K562 (cell line): ENCODE measurements at regions not wholly inside any gene's neighbourhood (a gene's known extent, or its start where the extent isn't known, plus 50 kb on each side); places are given as distances from the start of the nearest gene placed in this dataset.

ENCODE experiments used
- ATAC-seq: fragments of 200-7000 bp; cut with Tn5 transposase; 3 replicates; pipeline ENCODE4 v1.9.1; 2020; ENCODE audit warnings: moderate library complexity
- BruUV-seq: library from RNA; stranded (reverse); fragments of 400-500 nt; replicated peaks from 2 replicates; lab custom pipeline; 2021; lab: Mats Ljungman, UMichigan
- CTCF ChIA-PET: fragments of 300-600 bp; formaldehyde crosslinking; extraction: SDS; loops from one replicate; lab custom pipeline; 2021; ENCODE audit warnings: low intra/inter-chr PET ratio; lab: Yijun Ruan, JAX
- POLR2A ChIA-PET: fragments of 300-600, 350-650 bp; sonication (Branson Sonifier 250); formaldehyde crosslinking; extraction: SDS; loops from one replicate; lab custom pipeline; 2021; ENCODE audit warnings: antibody characterized with exemption, inconsistent platforms; lab: Yijun Ruan, JAX
- DNase-seq, 4 experiments: peaks; one replicate each; pipeline versions ENCODE4 v3.0.0 to v3.0.0-alpha.2; 2011 to 2018; ENCODE audit warnings: low spot score in 3 of 4, mixed read lengths in 3 of 4; ENCODE audit errors: extremely low read depth in 1 of 4
- FAIRE-seq: peaks from 2 replicates; lab custom pipeline; 2011; peaks lifted over from hg19 to GRCh38; lab: Jason Lieb, UNC
- H2AFZ ChIP-seq: 2 replicates; pipeline ENCODE4 v1.6.0; 2011; ENCODE audit warnings: low read depth, low read length, control low read depth, inconsistent platforms
- H3K27ac ChIP-seq: fragments of 200-600 bp; 3 replicates; pipeline ENCODE4 v1.8.0; 2011; ENCODE audit warnings: low read depth, mild to moderate bottlenecking, control low read depth, inconsistent platforms, low read length, moderate library complexity, mixed read lengths; ENCODE audit errors: extremely low read depth
- H3K27me3 ChIP-seq, 2 experiments: fragments of 300-600 bp in 1 of 2; 2 replicates in 1 of 2; 3 replicates in 1 of 2; pipeline versions ENCODE4 v1.6.0 to v1.8.0; 2011; ENCODE audit warnings: inconsistent platforms in 2 of 2, low read length in 2 of 2, mild to moderate bottlenecking in 1 of 2, mixed read lengths in 1 of 2, moderate library complexity in 1 of 2; ENCODE audit not compliant: control insufficient read depth in 2 of 2, insufficient read depth in 2 of 2
- H3K36me3 ChIP-seq: fragments of 300-600 bp; 3 replicates; pipeline ENCODE4 v1.8.0; 2011; ENCODE audit warnings: mild to moderate bottlenecking, low read length, inconsistent platforms; ENCODE audit not compliant: control insufficient read depth, insufficient read depth
- H3K4me1 ChIP-seq, 2 experiments: fragments of 200-600 bp in 1 of 2; replicated peaks in 1 of 2; 2 replicates in 1 of 2; 3 replicates in 1 of 2; pipeline versions ENCODE4 v1.5.1 to v1.8.0; 2011; ENCODE audit warnings: inconsistent platforms in 2 of 2, low read length in 2 of 2, mild to moderate bottlenecking in 1 of 2, mixed read lengths in 1 of 2, moderate library complexity in 1 of 2; ENCODE audit not compliant: control insufficient read depth in 2 of 2, insufficient read depth in 2 of 2
- H3K4me2 ChIP-seq: 2 replicates; pipeline ENCODE4 v1.6.1; 2011; ENCODE audit warnings: low read length, control low read depth, inconsistent platforms, mixed read lengths; ENCODE audit not compliant: insufficient read depth
- H3K4me3 ChIP-seq: fragments of 200-600 bp; sonication (generic), shearing (Covaris generic); 2 replicates; pipeline ENCODE4 v1.5.1; 2016; ENCODE audit warnings: control low read depth, inconsistent platforms
- H3K79me2 ChIP-seq: fragments of 200-600 bp; 3 replicates; pipeline ENCODE4 v1.8.0; 2011; ENCODE audit warnings: low read length, inconsistent platforms; ENCODE audit not compliant: control insufficient read depth, insufficient read depth
- H3K9ac ChIP-seq, 2 experiments: 2 replicates each; pipeline versions ENCODE4 v1.6.0 to v1.6.1; 2011; ENCODE audit warnings: low read depth in 2 of 2, low read length in 2 of 2, control low read depth in 1 of 2, inconsistent platforms in 1 of 2, mild to moderate bottlenecking in 1 of 2, mixed read lengths in 1 of 2; ENCODE audit not compliant: insufficient read depth in 1 of 2
- H3K9me1 ChIP-seq: one replicate; pipeline ENCODE4 v1.6.0; 2011; ENCODE audit warnings: inconsistent platforms, mild to moderate bottlenecking, low read length, moderate library complexity; ENCODE audit not compliant: control insufficient read depth, insufficient read depth
- H3K9me3 ChIP-seq: replicated peaks from 2 replicates; pipeline ENCODE4 v1.5.1; 2011; ENCODE audit warnings: low read depth, low read length, inconsistent platforms; ENCODE audit not compliant: control insufficient read depth, insufficient read depth
- H4K20me1 ChIP-seq: replicated peaks from 2 replicates; pipeline ENCODE4 v1.6.1; 2011; ENCODE audit warnings: low read length, inconsistent platforms, mixed read lengths; ENCODE audit not compliant: control insufficient read depth, insufficient read depth
- ATF2 ChIP-seq: sonication (generic); formaldehyde crosslinking; IDR thresholded peaks from 2 replicates; pipeline ENCODE4 v1.8.1; 2022; ENCODE audit warnings: missing genetic modification reagents
- CBX3 ChIP-seq, 2 experiments: IDR thresholded peaks; 1 replicate in 1 of 2; 2 replicates in 1 of 2; pipeline ENCODE4 v1.6.1; 2012; ENCODE audit warnings: inconsistent platforms in 2 of 2, low read length in 2 of 2, borderline replicate concordance in 1 of 2, control low read depth in 1 of 2
- CREB3 ChIP-seq: fragments of 450-650 bp; conservative IDR thresholded peaks from 2 replicates; pipeline ENCODE4 v1.6.1; 2016; ENCODE audit warnings: missing genetic modification characterization, low read depth, mild to moderate bottlenecking, missing compliant biosample characterization, moderate library complexity
- HNRNPK ChIP-seq: fragments of 200-400 bp; formaldehyde crosslinking; IDR thresholded peaks from one replicate; pipeline ENCODE4 v1.6.1; 2018; ENCODE audit warnings: mild to moderate bottlenecking, low read depth, low read length; ENCODE audit not compliant: poor library complexity, severe bottlenecking
- ILF3 ChIP-seq: fragments of 450-650 bp; IDR thresholded peaks from 2 replicates; pipeline ENCODE4 v1.6.1; 2018; ENCODE audit warnings: antibody characterized with exemption, mild to moderate bottlenecking, moderate library complexity, borderline replicate concordance
- ILK ChIP-seq: fragments of 450-650 bp; IDR thresholded peaks from 2 replicates; pipeline ENCODE4 v1.6.1; 2016; ENCODE audit warnings: missing genetic modification characterization, low read depth, mild to moderate bottlenecking, missing compliant biosample characterization, moderate library complexity, borderline replicate concordance
- KAT8 ChIP-seq: fragments of 450-650 bp; IDR thresholded peaks from 2 replicates; pipeline ENCODE4 v1.6.1; 2016; ENCODE audit warnings: low read depth, mild to moderate bottlenecking
- MTA1 ChIP-seq: fragments of 450-650 bp; IDR thresholded peaks from 2 replicates; pipeline ENCODE4 v1.6.1; 2017; ENCODE audit warnings: borderline replicate concordance
- PATZ1 ChIP-seq: fragments of 250-450 bp; sonication (Bioruptor Pico); IDR thresholded peaks from 2 replicates; pipeline ENCODE4 v1.5.0; 2020; ENCODE audit warnings: mild to moderate bottlenecking, borderline replicate concordance
- POLR2AphosphoS2 ChIP-seq: IDR thresholded peaks from 2 replicates; pipeline ENCODE4 v1.6.1; 2012; ENCODE audit warnings: low read length, improper control_type of control experiment
- TGIF2 ChIP-seq: sonication (generic); formaldehyde crosslinking; IDR thresholded peaks from 2 replicates; pipeline ENCODE4 v1.8.1; 2022; ENCODE audit warnings: mild to moderate bottlenecking, missing genetic modification reagents, moderate library complexity
- UBTF ChIP-seq, 2 experiments: IDR thresholded peaks; 2 replicates each; pipeline ENCODE4 v1.6.1; 2012; ENCODE audit warnings: improper control_type of control experiment in 2 of 2, low read depth in 2 of 2, low read length in 2 of 2, borderline replicate concordance in 1 of 2
- ZNF316 ChIP-seq: fragments of 450-650 bp; IDR thresholded peaks from 2 replicates; pipeline ENCODE4 v1.6.1; 2016
- ZNF347 ChIP-seq: fragments of 450-650 bp; formaldehyde crosslinking; IDR thresholded peaks from 2 replicates; pipeline ENCODE4 v1.4.0; 2020; ENCODE audit warnings: low read depth, mild to moderate bottlenecking, moderate library complexity
- ZNF354B ChIP-seq: fragments of 250-450 bp; sonication (Bioruptor Pico); IDR thresholded peaks from 2 replicates; pipeline ENCODE4 v1.4.0; 2020
- WGBS: fragments of 100-300 bp; shearing (Covaris generic); methylation state at CpG from one replicate; pipeline ENCODE4 v1.1.6; 2016; ENCODE audit warnings: low coverage, mixed read lengths; ENCODE audit not compliant: insufficient coverage; ENCODE audit errors: missing lambda C conversion rate; 5-methylcytosine and 5-hydroxymethylcytosine counted together
- in situ Hi-C: fragments of 300-500 bp; cut with MboI; formaldehyde crosslinking; loops from 4 replicates; pipeline ENCODE4 v1.15.0; 2018; ENCODE audit warnings: inconsistent platforms, mixed read lengths
- intact Hi-C: fragments of 100-400 bp; cut with micrococcal nuclease; formaldehyde crosslinking; loops from 2 replicates; pipeline ENCODE4 v1.14.2; 2022

DNA sequence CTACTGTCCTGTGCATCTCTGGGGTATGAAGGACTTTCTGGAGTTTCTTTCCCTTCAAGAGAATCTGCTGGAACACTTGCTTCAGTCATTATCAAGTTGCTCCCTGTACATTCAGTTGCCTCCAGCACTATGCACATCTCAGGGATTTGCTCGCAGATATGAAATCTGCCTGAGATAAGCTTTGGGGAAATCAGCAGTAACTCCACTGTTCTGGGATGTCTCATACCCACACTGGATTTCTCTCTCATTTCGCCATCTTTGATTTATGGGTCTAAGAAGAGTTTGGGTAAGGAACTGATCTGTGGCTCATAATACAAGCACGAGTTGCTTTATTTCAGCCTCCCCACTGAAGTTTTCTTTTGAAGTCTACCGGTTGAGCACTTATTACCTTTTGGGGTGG, 585.6 kb downstream of the PSAT1 start (continued):
- TF ChIP-seq KAT8 (no peak), CBX3 (IDR thresholded peaks at IDR 0.05; ENCODE audit: borderline replicate concordance in 1 of 2, low read length in 2 of 2) (no peak), ATF2 (CRISPR knock-in tag) (no peak), TGIF2 (CRISPR knock-in tag) (no peak), ZNF316 (no peak), ZNF347 (CRISPR knock-in tag) (no peak), CREB3 (tag) (no peak)
- TF ChIP-seq, all 486 proteins: peak for 0

DNA sequence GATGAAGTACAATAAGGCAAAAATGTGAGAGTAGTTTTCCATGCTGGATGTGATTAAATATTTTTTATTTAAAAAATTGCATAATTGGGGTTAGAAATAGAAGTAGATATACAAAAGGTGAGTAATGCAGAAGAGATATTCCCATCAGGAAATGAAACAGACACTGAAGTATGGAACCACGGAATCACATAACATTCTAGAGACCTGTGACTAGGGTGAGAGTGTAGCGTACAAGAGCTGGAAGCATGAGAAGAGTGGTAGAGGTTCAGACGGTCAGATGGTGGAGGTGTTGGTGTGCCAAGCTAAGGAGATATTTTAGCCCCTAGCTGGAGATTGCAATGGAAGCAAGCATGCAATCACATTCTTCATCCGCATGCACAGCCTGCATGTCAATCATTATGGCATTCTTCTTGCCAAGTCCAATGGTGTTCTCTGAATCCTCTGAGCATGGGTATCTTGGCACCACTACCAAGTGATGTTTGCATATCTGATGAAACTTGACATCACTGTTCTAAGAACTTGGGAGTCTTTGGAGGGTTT, 587.8 kb downstream of the PSAT1 start:
- no peaks in the 10 kb centered on the region for H3K9me1 ChIP-seq
- FAIRE-seq (no peak), DNase-seq (no peak), ATAC-seq (no peak)
- H3K9ac ChIP-seq: no peak overlapping the region
- H3K36me3 ChIP-seq: no peaks in the 10 kb centered on the region
- ChIA-PET POLR2A (no interaction called here), CTCF (no interaction called here)
- H3K4me1 ChIP-seq: no peaks in the 10 kb centered on the region
- no peak overlapping the region for H3K4me2 ChIP-seq
- no peak overlapping the region for H2AFZ ChIP-seq
- H3K79me2 ChIP-seq: no peaks in the 10 kb centered on the region
- H3K27me3 ChIP-seq: no peaks in the 10 kb centered on the region
- WGBS: 9% methylated on average over 4 of the region's 4 CpGs
- intact Hi-C loops: no loop called here
- no peaks in the 10 kb centered on the region for H3K9me3 ChIP-seq
- no peaks in the 10 kb centered on the region for H4K20me1 ChIP-seq
- BruUV-seq: no TSS peak
- in situ Hi-C loops: no loop called here
- no peak overlapping the region for H3K27ac ChIP-seq
- H3K4me3 ChIP-seq: no peak overlapping the region
- TF ChIP-seq POLR2AphosphoS2 (no peak), HNRNPK (no peak), UBTF (IDR thresholded peaks at IDR 0.05; ENCODE audit: borderline replicate concordance in 1 of 2, low read depth in 2 of 2, low read length in 2 of 2) (no peak), ILF3 (no peak), ILK (no peak), MTA1 (no peak), ZNF354B (CRISPR knock-in tag) (no peak), PATZ1 (CRISPR knock-in tag) (no peak)
